HG02623 (cell line): ENCODE measurements at regions not wholly inside any gene's neighbourhood (a gene's known extent, or its start where the extent isn't known, plus 50 kb on each side); places are given as distances from the start of the nearest gene placed in this dataset.
"Not testable (repeated sequence)": the region's sequence is repeated elsewhere in the genome, so short reads cannot be mapped to it uniquely, and the experiment has no call there.

Source experiments
- ATAC-seq: cut with Tn5 transposase; IDR thresholded peaks from one replicate; pipeline ENCODE4 v1.9.1; 2021; ENCODE audit warnings: moderate library complexity; ENCODE audit not compliant: unreplicated experiment

GRCh38 chr13:18248533-18249240 is 932.9 kb downstream of the TUBA3C start:
- not testable (repeated sequence) for ATAC-seq

DNA sequence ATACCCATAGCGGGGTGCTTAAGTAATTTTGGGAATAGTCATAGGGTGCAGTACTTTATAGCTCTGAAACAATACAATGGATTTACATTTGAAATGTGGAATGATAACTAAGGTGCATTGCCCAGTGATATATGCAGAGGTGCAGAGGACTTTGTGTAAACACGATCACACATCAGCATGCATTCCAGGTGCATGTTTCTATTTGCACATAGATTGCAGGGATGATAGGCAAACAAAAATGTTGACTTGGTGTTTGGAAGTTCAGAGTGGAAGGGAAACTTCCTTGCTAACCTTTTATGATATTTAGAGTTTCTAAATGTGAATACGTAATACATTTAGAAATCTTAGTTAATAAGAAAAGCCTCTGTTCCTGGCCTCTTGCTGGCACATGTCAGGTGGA is 941.5 kb downstream of the TUBA3C start:
- ATAC-seq, result not testable (repeated sequence)

GRCh38 chr13:18238586-18238985 is 943.0 kb downstream of the TUBA3C start:
- not testable (repeated sequence) for ATAC-seq

GRCh38 chr13:18236528-18236815 is 945.2 kb downstream of the TUBA3C start:
- no peak for ATAC-seq

DNA sequence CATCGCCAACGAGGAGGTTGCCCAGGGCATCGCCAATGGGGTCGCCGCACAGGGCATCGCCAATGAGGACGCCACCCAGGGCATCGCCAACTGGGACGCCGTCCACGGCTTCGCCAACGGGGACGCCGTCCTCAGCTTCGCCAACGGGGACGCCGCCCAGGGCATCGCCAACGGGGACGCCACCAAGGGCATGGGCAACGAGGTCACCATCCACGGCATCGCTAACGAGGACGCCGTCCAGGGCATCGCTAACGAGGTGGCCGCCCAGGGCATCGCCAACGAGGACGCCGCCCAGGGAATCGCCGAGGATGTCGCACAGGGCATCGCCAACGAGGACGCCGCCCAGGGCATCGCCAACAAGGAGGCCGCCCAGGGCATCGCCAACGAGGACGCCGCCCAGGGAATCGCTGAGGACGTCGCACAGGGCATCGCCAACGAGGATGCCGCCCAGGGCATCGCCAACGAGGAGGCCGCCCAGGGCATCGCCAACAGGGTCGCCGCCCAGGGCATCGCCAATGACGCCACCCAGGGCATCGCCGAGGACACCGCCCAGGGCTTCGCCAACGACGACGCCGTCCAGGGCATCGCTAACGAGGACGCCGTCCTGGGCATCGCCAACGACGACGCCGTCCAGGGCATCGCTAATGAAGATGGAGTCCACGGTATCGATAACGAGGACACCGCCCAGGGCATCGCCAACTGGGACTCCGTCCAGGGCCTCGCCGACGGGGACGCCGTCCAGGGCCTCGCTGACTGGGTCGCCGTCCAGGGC is 945.7 kb downstream of the TUBA3C start:
- no peak for ATAC-seq

GRCh38 chr13:18235172-18235571 is 946.5 kb downstream of the TUBA3C start:
- no peak for ATAC-seq

GRCh38 chr13:18234451-18234850 is 947.2 kb downstream of the TUBA3C start:
- not testable (repeated sequence) for ATAC-seq

GRCh38 chr13:18233783-18234299 is 947.8 kb downstream of the TUBA3C start:
- ATAC-seq, result no peak

DNA sequence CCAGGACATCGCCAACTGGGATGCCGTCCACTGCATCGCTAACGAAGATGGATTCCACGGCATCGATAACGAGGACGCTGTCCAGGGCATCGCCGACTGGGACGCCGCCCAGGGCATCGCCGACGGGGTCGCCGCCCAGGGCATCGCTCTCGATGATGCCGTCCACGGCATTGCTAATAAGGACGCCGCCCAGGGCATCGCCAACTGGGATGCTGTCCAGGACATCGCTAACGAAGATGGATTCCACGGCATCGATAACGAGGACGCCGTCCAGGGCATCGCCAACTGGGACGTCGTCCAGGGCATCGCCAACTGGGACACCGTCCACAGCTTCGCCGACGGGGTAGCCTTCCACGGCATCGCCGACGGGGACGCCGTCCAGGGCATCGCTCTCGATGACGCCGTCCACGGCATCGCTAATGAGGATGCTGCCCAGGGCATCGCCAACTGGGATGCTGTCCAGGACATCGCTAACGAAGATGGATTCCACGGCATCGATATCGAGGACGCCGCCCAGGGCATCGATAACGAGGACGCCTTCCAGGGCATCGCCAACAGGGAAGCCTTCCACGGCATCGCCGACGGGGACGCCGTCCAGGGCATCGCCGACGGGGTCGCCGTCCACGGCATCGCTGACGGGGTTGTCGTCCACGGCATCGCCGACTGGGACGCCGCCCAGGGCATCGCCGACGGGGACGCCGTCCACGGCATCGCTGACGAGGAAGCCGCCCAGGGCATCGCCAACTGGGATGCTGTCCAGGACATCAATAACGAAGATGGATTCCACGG is 948.4 kb downstream of the TUBA3C start:
- ATAC-seq, result no peak

DNA sequence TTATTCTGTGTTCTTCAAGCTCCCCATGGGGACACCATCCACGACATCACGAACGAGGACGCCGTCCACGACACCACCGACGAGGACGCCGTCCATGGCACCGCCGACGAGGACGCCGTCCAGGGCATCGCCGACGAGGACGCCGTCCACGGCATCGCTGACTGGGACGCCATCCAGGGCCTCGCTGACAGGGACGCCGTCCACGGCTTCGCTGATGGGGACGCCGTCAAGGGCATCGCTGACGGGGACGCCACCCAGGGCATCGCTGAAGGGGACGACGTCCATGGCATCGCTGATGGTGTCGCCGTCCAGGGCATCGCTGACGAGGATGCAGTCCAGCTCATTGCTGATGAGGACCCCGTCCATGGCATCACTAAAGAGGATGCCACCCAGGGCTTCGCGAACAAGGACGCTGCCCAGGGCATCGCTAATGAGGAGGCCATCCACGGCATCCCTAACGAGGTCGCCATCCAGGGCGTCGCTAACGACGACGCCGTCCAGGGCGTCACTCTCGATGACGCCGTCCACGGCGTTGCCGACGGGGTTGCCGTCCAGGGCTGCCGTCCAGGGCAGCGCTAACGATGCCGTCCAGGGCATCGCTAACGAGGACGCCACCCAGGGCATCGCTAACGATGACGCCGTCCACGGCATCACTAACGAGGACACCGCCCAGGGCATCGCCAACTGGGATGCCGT is 949.2 kb downstream of the TUBA3C start:
- no peak for ATAC-seq

GRCh38 chr13:18224411-18224810 is 957.2 kb downstream of the TUBA3C start:
- ATAC-seq, result not testable (repeated sequence)

GRCh38 chr13:18214689-18215088 is 966.9 kb downstream of the TUBA3C start:
- ATAC-seq, result not testable (repeated sequence)

DNA sequence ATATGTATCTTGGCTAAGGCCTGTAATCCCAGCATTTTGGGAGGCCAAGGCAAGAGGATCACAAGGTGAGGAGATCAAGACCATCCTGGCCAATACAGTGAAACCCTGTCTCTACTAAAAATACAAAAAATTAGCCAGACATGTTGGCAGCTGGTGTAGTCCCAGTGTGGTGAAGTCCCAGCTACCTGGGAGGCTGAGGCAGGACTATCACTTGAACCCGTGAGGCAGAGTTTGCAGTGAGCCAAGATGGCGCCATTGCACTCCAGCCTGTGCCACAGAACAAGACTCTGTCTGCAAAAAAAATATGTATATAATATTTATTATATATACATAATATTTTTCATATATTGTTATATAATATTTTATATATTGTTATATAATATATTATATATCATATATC is 968.1 kb downstream of the TUBA3C start:
- not testable (repeated sequence) for ATAC-seq

GRCh38 chr13:18212873-18213272 is 968.8 kb downstream of the TUBA3C start:
- ATAC-seq, result no peak

DNA sequence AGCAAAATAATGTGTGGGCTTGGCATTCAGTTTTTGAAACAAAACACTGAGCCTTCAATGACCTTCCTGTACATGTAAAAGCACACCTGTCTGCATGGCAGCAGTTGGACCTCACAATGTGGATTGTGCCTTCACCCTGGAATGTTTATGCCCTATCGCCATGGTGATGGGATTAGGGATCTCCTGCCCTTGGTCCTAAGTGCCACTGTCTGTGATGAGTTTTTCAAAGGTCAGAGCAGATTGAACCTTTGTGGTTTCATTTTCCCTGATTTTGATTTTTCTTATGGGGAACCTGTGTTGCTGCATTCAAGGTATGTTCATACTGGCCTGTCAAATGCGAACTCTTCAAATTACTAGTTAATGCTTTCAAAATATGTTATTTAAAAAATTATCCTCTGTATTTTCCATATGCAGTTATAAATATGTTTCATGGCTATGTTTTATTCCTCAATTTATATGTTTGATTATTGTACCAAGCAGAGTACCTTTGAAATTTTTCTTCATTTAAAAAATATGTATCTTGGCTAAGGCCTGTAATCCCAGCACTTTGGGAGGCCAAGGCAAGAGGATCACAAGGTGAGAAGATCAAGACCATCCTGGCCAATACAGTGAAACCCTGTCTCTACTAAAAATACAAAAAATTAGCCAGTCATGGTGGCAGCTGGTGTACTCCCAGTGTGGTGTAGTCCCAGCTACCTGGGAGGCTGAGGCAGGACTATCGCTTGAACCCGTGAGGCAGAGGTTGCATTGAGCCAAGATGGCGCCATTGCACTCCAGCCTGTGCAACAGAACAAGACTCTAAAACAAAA is 969.7 kb downstream of the TUBA3C start:
- peak; percentile 83 for ATAC-seq

- ATAC-seq, result not testable (repeated sequence)
Observed at GRCh38 chr13:18204614-18205178, 976.9 kb downstream of the TUBA3C start.

GRCh38 chr13:18195365-18195678 is 986.3 kb downstream of the TUBA3C start:
- ATAC-seq, result not testable (repeated sequence)

DNA sequence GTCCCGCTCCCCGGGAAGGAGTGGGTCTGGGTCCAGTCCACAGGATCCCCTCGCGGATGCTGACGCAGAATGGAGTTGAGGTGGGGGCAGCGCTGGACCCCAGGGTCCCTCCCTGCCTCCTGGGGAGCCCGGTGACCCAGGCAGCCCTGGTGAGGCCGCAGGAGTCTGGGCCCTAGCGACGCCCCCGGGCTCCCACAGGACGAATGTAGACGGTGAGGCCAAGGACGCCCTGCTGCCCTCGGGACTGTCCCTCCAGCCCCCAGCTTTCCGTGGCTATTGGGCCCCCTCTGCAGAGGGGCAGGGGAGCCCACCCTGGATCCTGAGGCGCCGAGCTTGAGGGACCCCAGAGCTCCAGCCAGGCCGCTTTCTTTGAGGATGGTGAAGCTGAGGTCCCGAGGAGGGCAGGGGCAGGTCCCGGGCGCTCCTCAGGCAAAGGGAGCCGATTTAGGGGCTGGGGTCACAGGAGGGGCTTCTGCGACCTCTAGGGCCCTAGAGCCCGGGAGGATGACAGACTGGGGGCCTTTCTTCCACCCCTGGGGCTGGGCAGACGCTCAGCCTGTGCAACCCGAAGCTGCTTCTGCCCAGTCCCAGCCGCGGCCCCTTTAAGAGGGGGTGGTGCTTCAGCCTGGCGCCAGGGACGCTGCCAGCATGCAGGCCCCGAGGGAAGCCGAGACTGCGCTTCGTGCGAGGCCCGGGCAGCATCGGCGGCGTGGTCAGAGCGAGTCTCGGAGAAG is 986.8 kb downstream of the TUBA3C start:
- not testable (repeated sequence) for ATAC-seq

GRCh38 chr13:18194104-18194503 is 987.5 kb downstream of the TUBA3C start:
- ATAC-seq, result not testable (repeated sequence)
